SK-N-SH (cell line): ENCODE measurements at regions not wholly inside any gene's neighbourhood (a gene's known extent, or its start where the extent isn't known, plus 50 kb on each side); places are given as distances from the start of the nearest gene placed in this dataset.
"Not testable (repeated sequence)": the region's sequence is repeated elsewhere in the genome, so short reads cannot be mapped to it uniquely, and the experiment has no call there.

ENCODE experiments used
- CTCF ChIA-PET: fragments of 300-600, 350-600 bp; formaldehyde crosslinking; extraction: SDS; loops from one replicate; lab custom pipeline; 2021; lab: Yijun Ruan, JAX
- POLR2A ChIA-PET: fragments of 350-600 bp; sonication (Branson Sonifier 250); formaldehyde crosslinking; extraction: SDS; loops from one replicate; lab custom pipeline; 2020; ENCODE audit warnings: antibody characterized with exemption, inconsistent platforms; lab: Yijun Ruan, JAX
- DNase-seq: peaks from one replicate; pipeline ENCODE4 v3.0.0; 2012
- H2AFZ ChIP-seq: fragments of 200-600 bp; sonication (generic); 2 replicates; pipeline ENCODE4 v1.8.1; 2016; ENCODE audit warnings: antibody characterized with exemption, mild to moderate bottlenecking, low read depth
- H3F3A ChIP-seq: fragments of 200-600 bp; sonication (generic); replicated peaks from 2 replicates; pipeline ENCODE3; 2016; ENCODE audit warnings: antibody characterized with exemption, mild to moderate bottlenecking; ENCODE audit not compliant: insufficient read depth
- H3K27ac ChIP-seq, 2 experiments: fragments of 200-500 bp in 1 of 2; fragments of 200-600 bp in 1 of 2; sonication (Bioruptor generic) in 1 of 2; sonication (generic), shearing (Covaris generic) in 1 of 2; 2 replicates each; pipeline versions ENCODE4 v1.5.1 to v1.6.1; 2014 to 2016; ENCODE audit warnings: low read depth in 2 of 2, inconsistent platforms in 1 of 2, low read length in 1 of 2, mild to moderate bottlenecking in 1 of 2, mixed read lengths in 1 of 2
- H3K27me3 ChIP-seq: fragments of 200-600 bp; sonication (generic), shearing (Covaris generic); 2 replicates; pipeline ENCODE4 v1.6.1; 2016; ENCODE audit warnings: mixed run types; ENCODE audit not compliant: insufficient read depth
- H3K36me3 ChIP-seq, 2 experiments: fragments of 200-500 bp in 1 of 2; fragments of 200-600 bp in 1 of 2; sonication (Bioruptor generic) in 1 of 2; sonication (generic) in 1 of 2; replicated peaks in 1 of 2; 2 replicates each; pipeline versions ENCODE3 to v1.5.1; 2014 to 2016; ENCODE audit warnings: low read length in 1 of 2, mild to moderate bottlenecking in 1 of 2; ENCODE audit not compliant: insufficient read depth in 2 of 2, control insufficient read depth in 1 of 2
- H3K4me1 ChIP-seq, 2 experiments: fragments of 200-500 bp in 1 of 2; fragments of 200-600 bp in 1 of 2; sonication (Bioruptor generic) in 1 of 2; sonication (generic), shearing (Covaris generic) in 1 of 2; 2 replicates each; pipeline versions ENCODE4 v1.5.1 to v1.6.1; 2014 to 2016; ENCODE audit warnings: low read depth in 1 of 2, low read length in 1 of 2, mixed run types in 1 of 2; ENCODE audit not compliant: insufficient read depth in 2 of 2, control insufficient read depth in 1 of 2
- H3K4me2 ChIP-seq: fragments of 200-600 bp; sonication (generic), shearing (Covaris generic); 2 replicates; pipeline ENCODE4 v1.6.1; 2017; ENCODE audit warnings: mixed run types
- H3K4me3 ChIP-seq, 2 experiments: fragments of 200-500 bp in 1 of 2; fragments of 200-600 bp in 1 of 2; sonication (Bioruptor generic) in 1 of 2; sonication (generic), shearing (Covaris generic) in 1 of 2; 2 replicates each; pipeline versions ENCODE4 v1.5.1 to v1.8.1; 2014 to 2016; ENCODE audit warnings: low read depth in 2 of 2, inconsistent platforms in 1 of 2, low read length in 1 of 2, mild to moderate bottlenecking in 1 of 2, mixed read lengths in 1 of 2, moderate library complexity in 1 of 2
- H3K79me2 ChIP-seq: fragments of 200-600 bp; sonication (generic); 2 replicates; pipeline ENCODE4 v1.8.1; 2017; ENCODE audit warnings: mild to moderate bottlenecking; ENCODE audit not compliant: insufficient read depth
- H3K9ac ChIP-seq: fragments of 200-600 bp; sonication (generic); 2 replicates; pipeline ENCODE4 v1.6.1; 2017; ENCODE audit warnings: mixed run types
- H3K9me2 ChIP-seq: fragments of 200-600 bp; sonication (generic); 2 replicates; pipeline ENCODE4 v1.6.1; 2017; ENCODE audit warnings: mixed run types
- H3K9me3 ChIP-seq: fragments of 200-600 bp; sonication (generic); 2 replicates; pipeline ENCODE4 v1.6.1; 2017; ENCODE audit warnings: mixed run types, mild to moderate bottlenecking, moderate library complexity
- H4K20me1 ChIP-seq: fragments of 200-600 bp; sonication (generic); 2 replicates; pipeline ENCODE4 v1.6.1; 2017; ENCODE audit warnings: mild to moderate bottlenecking, mixed run types; ENCODE audit not compliant: insufficient read depth
- CTCF ChIP-seq: fragments of 200-600 bp; sonication (generic); IDR thresholded peaks from 2 replicates; pipeline ENCODE4 v1.6.1; 2017; ENCODE audit warnings: antibody characterized with exemption, mild to moderate bottlenecking, moderate library complexity
- EZH2phosphoT487 ChIP-seq: fragments of 200-600 bp; sonication (generic); IDR thresholded peaks from 2 replicates; pipeline ENCODE4 v1.6.1; 2017; ENCODE audit warnings: low read depth, mixed run types, mild to moderate bottlenecking, antibody characterized with exemption, moderate library complexity, borderline replicate concordance
- FOSL2 ChIP-seq: IDR thresholded peaks from 2 replicates; pipeline ENCODE4 v1.4.0; 2012; ENCODE audit warnings: low read depth, mild to moderate bottlenecking, moderate library complexity, borderline replicate concordance
- FOXJ3 ChIP-seq: sonication (generic); formaldehyde crosslinking; IDR thresholded peaks from 2 replicates; pipeline ENCODE4 v1.5.1; 2020; ENCODE audit warnings: mild to moderate bottlenecking, missing genetic modification reagents
- FOXM1 ChIP-seq: IDR thresholded peaks from 2 replicates; pipeline ENCODE4 v1.4.0; 2012; ENCODE audit warnings: low read depth, mild to moderate bottlenecking
- GATA2 ChIP-seq: sonication (generic); formaldehyde crosslinking; IDR thresholded peaks from 2 replicates; pipeline ENCODE4 v1.5.0; 2020; ENCODE audit warnings: mild to moderate bottlenecking, missing genetic modification reagents
- IRF3 ChIP-seq: fragments of 150-350 bp; IDR thresholded peaks from 2 replicates; pipeline ENCODE4 v1.6.1; 2016; ENCODE audit warnings: mild to moderate bottlenecking, low read depth, low read length
- JUND ChIP-seq: IDR thresholded peaks from 2 replicates; pipeline ENCODE4 v1.4.0; 2012
- NRF1 ChIP-seq: IDR thresholded peaks from 2 replicates; pipeline ENCODE4 v1.6.1; 2012; ENCODE audit warnings: low read depth, mild to moderate bottlenecking, low read length
- PBX3 ChIP-seq: IDR thresholded peaks from 2 replicates; pipeline ENCODE4; 2012
- RCOR1 ChIP-seq: fragments of 150-350 bp; IDR thresholded peaks from 2 replicates; pipeline ENCODE4 v1.6.1; 2017; ENCODE audit warnings: antibody characterized with exemption, low read length
- REST ChIP-seq: IDR thresholded peaks from 2 replicates; pipeline ENCODE4 v1.6.1; 2012; ENCODE audit warnings: mild to moderate bottlenecking, low read depth, low read length, moderate library complexity
- RXRA ChIP-seq: IDR thresholded peaks from 2 replicates; pipeline ENCODE4 v1.4.0; 2012; ENCODE audit warnings: low read depth, mild to moderate bottlenecking, borderline replicate concordance
- TAF1 ChIP-seq: IDR thresholded peaks from 2 replicates; pipeline ENCODE4 v1.6.1; 2012; ENCODE audit warnings: low read depth, mild to moderate bottlenecking, low read length, moderate library complexity, borderline replicate concordance
- YY1 ChIP-seq: IDR thresholded peaks from 2 replicates; pipeline ENCODE4 v1.4.0; 2012; ENCODE audit warnings: low read depth, mild to moderate bottlenecking
- ZBTB33 ChIP-seq: IDR thresholded peaks from 2 replicates; pipeline ENCODE4 v1.4.0; 2012; ENCODE audit warnings: low read depth, borderline replicate concordance
- WGBS: methylation state at CpG from one replicate; pipeline ENCODE4 v1.1.6; 2017; ENCODE audit warnings: low lambda C conversion rate; 5-methylcytosine and 5-hydroxymethylcytosine counted together

GRCh38 chr7:66554842-66555430 is 73.7 kb upstream of the KCTD7 start:
- H3K4me3 ChIP-seq, H3K4me2 ChIP-seq, H3K27ac ChIP-seq, H3K4me1 ChIP-seq, H3K9ac ChIP-seq, H2AFZ ChIP-seq, H3K9me2 ChIP-seq, POLR2A ChIA-PET, DNase-seq, H3K27me3 ChIP-seq, H3K9me3 ChIP-seq: not testable (repeated sequence)
- CTCF ChIA-PET = interaction anchor here (1.2 to 4.3 kb wide), 2 partner anchors 17 to 19 kb away, joined by 4 to 26 read pairs; no protein-coding TSS in a partner anchor
- 95% methylated on average over 8 of the region's 8 CpGs for WGBS
- Histone ChIP-seq H3K36me3 (peaks cover 29 to 56% of the 10 kb centered on the region in 2 experiments), H3K79me2 (peaks cover 55% of the 10 kb centered on the region), H3F3A (peaks cover 35% of the 10 kb centered on the region), H4K20me1 (peaks cover 23% of the 10 kb centered on the region)

- Histone ChIP-seq H3K27me3 (no peaks in the 10 kb centered on the region), H3K4me3 (no peak overlapping the region), H3F3A (peaks cover 41% of the 10 kb centered on the region), H3K27ac (no peak overlapping the region), H3K9me3 (no peaks in the 10 kb centered on the region), H3K4me2 (no peak overlapping the region), H3K9ac (no peak overlapping the region), H2AFZ (no peak overlapping the region), H4K20me1 (peaks cover 23% of the 10 kb centered on the region), H3K36me3 (peaks cover 29 to 51% of the 10 kb centered on the region in 2 experiments), H3K9me2 (no peaks in the 10 kb centered on the region), H3K79me2 (peaks cover 63% of the 10 kb centered on the region), H3K4me1 (peaks cover 0 to 9% of the 10 kb centered on the region in 2 experiments; a peak in 1 of 4 replicates)
- POLR2A ChIA-PET = no interaction called here
- 94% methylated on average over 24 of the region's 41 CpGs for WGBS
- TF ChIP-seq CTCF (no peak), JUND (no peak), EZH2phosphoT487 (no peak), YY1 (no peak), REST (no peak), RXRA (no peak), TAF1 (no peak), FOXM1 (no peak), ZBTB33 (no peak), FOSL2 (no peak), GATA2 (CRISPR knock-in tag) (no peak), IRF3 (no peak), FOXJ3 (CRISPR knock-in tag) (no peak), PBX3 (no peak), RCOR1 (no peak), NRF1 (no peak)
- CTCF ChIA-PET = interaction anchor here (0.7 to 4.3 kb wide), 4 partner anchors 10 to 396 kb away, joined by 3 to 27 read pairs (median 22); no protein-coding TSS in a partner anchor
- no peak for DNase-seq
Measured at GRCh38 chr7:66556177-66556548, 72.5 kb upstream of the KCTD7 start.
